ENCODE measurements at regions not wholly inside any gene's neighbourhood (a gene's known extent, or its start where the extent isn't known, plus 50 kb on each side); places are given as distances from the start of the nearest gene placed in this dataset.
"Not testable (repeated sequence)": the region's sequence is repeated elsewhere in the genome, so short reads cannot be mapped to it uniquely, and the experiment has no call there.

DNA sequence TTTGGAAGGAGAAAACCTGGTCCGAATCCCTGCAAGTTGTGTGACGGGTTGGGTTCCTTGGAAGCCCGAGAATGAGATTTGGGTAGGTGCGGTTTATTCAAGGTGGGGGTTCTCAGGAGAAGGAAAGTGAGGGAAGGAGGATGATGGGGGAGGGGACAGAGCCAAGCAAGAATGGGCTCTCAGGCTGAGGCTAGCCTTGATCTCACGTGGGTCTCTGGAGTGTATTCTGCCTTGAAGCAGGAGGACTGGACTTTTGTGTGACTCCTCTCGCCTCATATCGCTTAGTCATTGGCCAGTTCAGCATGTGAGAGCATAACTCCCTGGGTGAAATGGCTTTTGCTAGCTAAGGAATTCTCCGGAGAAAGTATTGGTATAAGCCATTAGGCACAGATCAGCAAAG is 120.9 kb downstream of the NPIPA7 start:
- TF ChIP-seq, protein P1, sequence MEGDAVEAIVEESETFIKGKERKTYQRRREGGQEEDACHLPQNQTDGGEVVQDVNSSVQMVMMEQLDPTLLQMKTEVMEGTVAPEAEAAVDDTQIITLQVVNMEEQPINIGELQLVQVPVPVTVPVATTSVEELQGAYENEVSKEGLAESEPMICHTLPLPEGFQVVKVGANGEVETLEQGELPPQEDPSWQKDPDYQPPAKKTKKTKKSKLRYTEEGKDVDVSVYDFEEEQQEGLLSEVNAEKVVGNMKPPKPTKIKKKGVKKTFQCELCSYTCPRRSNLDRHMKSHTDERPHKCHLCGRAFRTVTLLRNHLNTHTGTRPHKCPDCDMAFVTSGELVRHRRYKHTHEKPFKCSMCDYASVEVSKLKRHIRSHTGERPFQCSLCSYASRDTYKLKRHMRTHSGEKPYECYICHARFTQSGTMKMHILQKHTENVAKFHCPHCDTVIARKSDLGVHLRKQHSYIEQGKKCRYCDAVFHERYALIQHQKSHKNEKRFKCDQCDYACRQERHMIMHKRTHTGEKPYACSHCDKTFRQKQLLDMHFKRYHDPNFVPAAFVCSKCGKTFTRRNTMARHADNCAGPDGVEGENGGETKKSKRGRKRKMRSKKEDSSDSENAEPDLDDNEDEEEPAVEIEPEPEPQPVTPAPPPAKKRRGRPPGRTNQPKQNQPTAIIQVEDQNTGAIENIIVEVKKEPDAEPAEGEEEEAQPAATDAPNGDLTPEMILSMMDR (IDR thresholded peaks at IDR 0.05) = not testable (repeated sequence)
- TF ChIP-seq EP300 (IDR thresholded peaks at IDR 0.05; ENCODE audit: low read depth) = not testable (repeated sequence)
